Gastroesophageal sphincter (tissue), 4 donors: ENCODE measurements at regions not wholly inside any gene's neighbourhood (a gene's known extent, or its start where the extent isn't known, plus 50 kb on each side); places are given as distances from the start of the nearest gene placed in this dataset.

Experiments
- ATAC-seq: fragments of 150-250 bp; one replicate; pipeline ENCODE4 v1.9.1; 2016; ENCODE audit warnings: mild to moderate bottlenecking, moderate library complexity
- H3K27ac ChIP-seq, 4 donors: fragments of 200-600 bp; sonication (generic) in 3 of 4; 1 replicate in 3 of 4; 2 replicates in 1 of 4; pipeline ENCODE4 v1.5.1; 2016 to 2019
- H3K27me3 ChIP-seq: fragments of 200-600 bp; sonication (generic); one replicate; pipeline ENCODE4 v1.5.1; 2019
- H3K36me3 ChIP-seq, 2 donors: fragments of 200-600 bp; sonication (generic); one replicate each; pipeline ENCODE4 v1.5.1; 2019; ENCODE audit warnings: control low read depth in 1 of 2
- H3K4me1 ChIP-seq, 3 donors: fragments of 200-600 bp; sonication (generic); 1 replicate in 2 of 3; 2 replicates in 1 of 3; pipeline ENCODE4 v1.5.1; 2016 to 2019; ENCODE audit warnings: control low read depth in 2 of 3
- H3K4me3 ChIP-seq, 2 donors: fragments of 200-600 bp; sonication (generic); one replicate each; pipeline ENCODE4 v1.5.1; 2019; ENCODE audit warnings: mild to moderate bottlenecking in 1 of 2, moderate library complexity in 1 of 2
- H3K9me3 ChIP-seq, 3 donors: fragments of 200-600 bp; sonication (generic); one replicate each; pipeline ENCODE4 v1.5.1; 2017 to 2019; ENCODE audit warnings: control low read depth in 2 of 3
- CTCF ChIP-seq, 4 experiments: fragments of 200-600 bp in 2 of 4; fragments of 450-650 bp in 2 of 4; sonication (generic) in 1 of 4; IDR thresholded peaks; one replicate each; pipeline ENCODE4 v1.5.1; 2017 to 2019; ENCODE audit warnings: antibody characterized with exemption in 4 of 4, mild to moderate bottlenecking in 2 of 4, moderate library complexity in 2 of 4
- EP300 ChIP-seq: sonication (generic); formaldehyde crosslinking; IDR thresholded peaks from one replicate; pipeline ENCODE4 v1.6.1; 2017; ENCODE audit warnings: antibody characterized with exemption, mild to moderate bottlenecking
- POLR2A ChIP-seq, 2 donors: fragments of 450-650 bp; IDR thresholded peaks; one replicate each; pipeline ENCODE4 v1.6.1; 2017; ENCODE audit warnings: antibody characterized with exemption in 2 of 2, mild to moderate bottlenecking in 2 of 2, moderate library complexity in 1 of 2
- POLR2AphosphoS5 ChIP-seq: sonication (generic); formaldehyde crosslinking; IDR thresholded peaks from one replicate; pipeline ENCODE4 v1.6.1; 2017; ENCODE audit warnings: antibody characterized with exemption
- WGBS, 2 donors: methylation state at CpG; one replicate each; pipeline ENCODE4 v1.1.5; 2018; ENCODE audit warnings: low coverage in 1 of 2; 5-methylcytosine and 5-hydroxymethylcytosine counted together

DNA sequence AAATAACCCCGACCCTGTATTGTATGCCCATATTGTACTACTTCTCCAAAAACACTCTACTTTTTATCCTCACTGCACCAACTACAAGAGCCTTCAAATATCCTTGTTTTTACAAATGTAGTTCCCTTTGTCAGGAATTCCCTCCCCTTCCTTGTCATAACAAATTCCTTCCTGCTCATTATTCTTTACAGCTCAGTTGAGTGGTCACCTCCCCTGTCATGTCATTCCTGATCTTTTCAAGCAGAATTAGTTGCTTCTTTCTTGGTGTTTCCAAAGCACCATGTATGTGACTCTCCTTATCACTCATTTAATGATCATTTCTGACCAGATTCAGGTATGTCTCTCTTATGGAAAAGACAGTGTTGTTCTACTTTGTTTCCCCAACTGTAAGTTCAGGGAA is 194.2 kb upstream of the SMC2 start:
- H3K4me3 ChIP-seq = no peak overlapping the region
- TF ChIP-seq POLR2AphosphoS5 (no peak), CTCF (IDR thresholded peaks at IDR 0.05) (no peak), POLR2A (IDR thresholded peaks at IDR 0.05) (no peak)
- no peaks in the 10 kb centered on the region for H3K4me1 ChIP-seq
- H3K9me3 ChIP-seq = no peaks in the 10 kb centered on the region
- H3K36me3 ChIP-seq = no peaks in the 10 kb centered on the region
- WGBS, 2 donors = 8 to 46% methylated on average over 1 of the region's 1 CpG
- ATAC-seq = no peak
- H3K27me3 ChIP-seq = no peaks in the 10 kb centered on the region
- H3K27ac ChIP-seq = no peak overlapping the region

DNA sequence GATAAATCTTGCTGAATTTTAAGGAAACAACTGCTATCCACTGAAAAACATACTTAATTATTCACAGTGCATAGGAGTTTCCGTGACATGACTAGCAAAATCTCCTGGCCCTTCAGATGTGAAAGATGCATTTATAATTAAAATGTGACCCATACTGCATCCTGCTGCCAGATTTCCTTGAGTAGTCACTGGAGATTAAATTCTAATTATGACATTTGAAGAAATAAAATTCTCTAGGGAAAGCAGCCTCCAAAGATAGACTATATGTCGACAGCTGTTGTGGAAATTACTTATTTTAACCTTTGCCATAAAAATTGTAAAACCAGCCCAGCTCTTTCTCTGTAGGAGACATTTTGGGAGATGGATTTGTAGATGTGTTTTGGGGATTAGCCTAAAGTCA is 193.6 kb upstream of the SMC2 start:
- no peaks in the 10 kb centered on the region for H3K27me3 ChIP-seq
- WGBS, 2 donors = 35 to 51% methylated on average over 2 of the region's 2 CpGs
- no peak overlapping the region for H3K4me3 ChIP-seq
- TF ChIP-seq CTCF (IDR thresholded peaks at IDR 0.05) = no peak
- TF ChIP-seq POLR2A (IDR thresholded peaks at IDR 0.05) = no peak
- no peak for TF ChIP-seq POLR2AphosphoS5
- TF ChIP-seq EP300 = no peak
- no peaks in the 10 kb centered on the region for H3K36me3 ChIP-seq
- no peaks in the 10 kb centered on the region for H3K9me3 ChIP-seq
- no peak overlapping the region for H3K27ac ChIP-seq
- no peaks in the 10 kb centered on the region for H3K4me1 ChIP-seq
- no peak for ATAC-seq

GRCh38 chr9:103902263-103902662 is 191.8 kb upstream of the SMC2 start:
- no peak for ATAC-seq

DNA sequence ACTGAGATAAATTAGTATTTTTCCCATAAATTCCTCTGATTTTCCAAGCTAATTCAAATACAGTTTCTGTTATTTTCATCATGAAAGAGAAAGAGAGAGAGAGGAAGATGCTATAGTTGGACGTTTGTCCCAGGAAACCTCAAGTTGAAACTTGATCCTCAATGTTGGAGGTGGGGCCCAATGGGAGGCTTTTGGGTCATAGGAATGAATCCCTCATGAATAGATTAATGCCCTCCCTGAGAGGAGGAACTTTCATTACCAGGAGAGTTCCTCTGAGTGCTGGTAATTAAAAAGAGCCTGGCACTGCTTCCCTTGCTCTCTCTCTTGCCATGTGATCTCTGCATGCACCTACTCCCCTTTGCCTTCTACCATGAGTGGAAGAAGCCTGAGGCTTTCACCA is 189.9 kb upstream of the SMC2 start:
- no peaks in the 10 kb centered on the region for H3K4me1 ChIP-seq
- TF ChIP-seq CTCF (IDR thresholded peaks at IDR 0.05) (no peak), POLR2A (IDR thresholded peaks at IDR 0.05) (no peak), POLR2AphosphoS5 (no peak), EP300 (no peak)
- H3K27ac ChIP-seq = no peak overlapping the region
- no peaks in the 10 kb centered on the region for H3K27me3 ChIP-seq
- H3K9me3 ChIP-seq = no peaks in the 10 kb centered on the region
- no peak overlapping the region for H3K4me3 ChIP-seq
- no peak for ATAC-seq
- H3K36me3 ChIP-seq = no peaks in the 10 kb centered on the region
- WGBS, 2 donors = 10 to 17% methylated on average over 1 of the region's 1 CpG

More at GRCh38 chr9:103902263-103902662, 191.8 kb upstream of the SMC2 start:
- WGBS, 2 donors = 62 to 83% methylated on average over 2 of the region's 2 CpGs
- H3K27me3 ChIP-seq = no peaks in the 10 kb centered on the region
- H3K27ac ChIP-seq = no peak overlapping the region
- no peaks in the 10 kb centered on the region for H3K9me3 ChIP-seq
- H3K4me3 ChIP-seq = no peak overlapping the region
- TF ChIP-seq POLR2A (IDR thresholded peaks at IDR 0.05) = no peak
- TF ChIP-seq CTCF (IDR thresholded peaks at IDR 0.05) = no peak
- TF ChIP-seq POLR2AphosphoS5 = no peak
- TF ChIP-seq EP300 = no peak
- H3K4me1 ChIP-seq = no peaks in the 10 kb centered on the region
- H3K36me3 ChIP-seq = no peaks in the 10 kb centered on the region

DNA sequence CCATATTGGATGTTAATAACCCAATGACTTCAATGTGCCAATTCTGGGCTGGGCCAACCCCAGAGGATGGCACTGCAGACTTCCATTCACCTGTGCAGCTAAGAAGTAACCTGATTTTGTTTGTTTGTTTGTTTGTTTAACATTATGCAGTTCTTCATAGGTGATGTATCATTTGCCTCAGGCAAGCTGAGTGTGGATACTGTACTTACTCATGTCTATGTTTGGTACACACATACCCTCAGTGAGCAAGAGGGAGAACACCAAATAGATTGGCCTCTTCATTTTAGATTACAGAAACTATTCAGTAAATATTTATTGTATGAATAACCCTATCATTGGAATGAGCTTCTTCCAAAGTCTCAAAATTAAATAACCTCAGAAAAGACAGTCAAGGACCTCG is 180.2 kb upstream of the SMC2 start:
- no peak for TF ChIP-seq POLR2A (IDR thresholded peaks at IDR 0.05)
- TF ChIP-seq POLR2AphosphoS5 = no peak
- TF ChIP-seq EP300 = no peak
- TF ChIP-seq CTCF (IDR thresholded peaks at IDR 0.05) = no peak

More for the DNA sequence above, 180.2 kb upstream of the SMC2 start:
- Histone ChIP-seq H3K36me3 (no peaks in the 10 kb centered on the region), H3K9me3 (no peaks in the 10 kb centered on the region), H3K4me1 (no peaks in the 10 kb centered on the region), H3K27me3 (no peaks in the 10 kb centered on the region), H3K4me3 (no peak overlapping the region), H3K27ac (no peak overlapping the region)
- no peak for ATAC-seq
- 45 to 88% methylated on average over 1 of the region's 1 CpG for WGBS, 2 donors
